Astrocyte (in vitro differentiated cells and primary cell): ENCODE measurements at regions not wholly inside any gene's neighbourhood (a gene's known extent, or its start where the extent isn't known, plus 50 kb on each side); places are given as distances from the start of the nearest gene placed in this dataset.

Experiments
- EZH2 ChIP-seq: IDR thresholded peaks from 2 replicates; pipeline ENCODE4 v1.6.1; 2012; ENCODE audit warnings: mild to moderate bottlenecking, low read length, inconsistent platforms; ENCODE audit not compliant: insufficient read depth
- TF ChIP-seq, protein P1 (sequence below): IDR thresholded peaks from 2 replicates; pipeline ENCODE4 v1.5.1; 2011; ENCODE audit warnings: low read depth, mild to moderate bottlenecking, inconsistent platforms, low read length, moderate library complexity; ENCODE audit not compliant: insufficient read depth

DNA sequence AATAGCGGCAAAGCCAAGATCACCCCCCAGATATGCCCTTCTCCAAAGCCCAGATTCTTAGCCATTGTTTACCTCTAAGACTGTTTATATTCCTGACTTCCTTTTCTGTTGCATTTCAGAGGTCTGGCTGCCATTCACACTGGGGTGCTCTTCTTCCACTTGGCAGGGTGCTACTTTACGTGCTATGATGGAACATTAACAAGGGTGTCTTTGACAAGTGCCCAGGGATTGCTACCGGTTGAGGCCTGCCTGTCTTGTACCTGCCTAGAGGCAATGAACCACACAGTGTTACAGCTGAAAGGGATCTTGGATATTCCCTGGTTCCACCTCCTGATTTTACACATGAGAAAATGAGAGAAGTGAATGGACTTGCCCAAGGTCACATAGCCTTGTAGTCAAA is 352.1 kb upstream of the KIF2A start:
- TF ChIP-seq, protein P1, sequence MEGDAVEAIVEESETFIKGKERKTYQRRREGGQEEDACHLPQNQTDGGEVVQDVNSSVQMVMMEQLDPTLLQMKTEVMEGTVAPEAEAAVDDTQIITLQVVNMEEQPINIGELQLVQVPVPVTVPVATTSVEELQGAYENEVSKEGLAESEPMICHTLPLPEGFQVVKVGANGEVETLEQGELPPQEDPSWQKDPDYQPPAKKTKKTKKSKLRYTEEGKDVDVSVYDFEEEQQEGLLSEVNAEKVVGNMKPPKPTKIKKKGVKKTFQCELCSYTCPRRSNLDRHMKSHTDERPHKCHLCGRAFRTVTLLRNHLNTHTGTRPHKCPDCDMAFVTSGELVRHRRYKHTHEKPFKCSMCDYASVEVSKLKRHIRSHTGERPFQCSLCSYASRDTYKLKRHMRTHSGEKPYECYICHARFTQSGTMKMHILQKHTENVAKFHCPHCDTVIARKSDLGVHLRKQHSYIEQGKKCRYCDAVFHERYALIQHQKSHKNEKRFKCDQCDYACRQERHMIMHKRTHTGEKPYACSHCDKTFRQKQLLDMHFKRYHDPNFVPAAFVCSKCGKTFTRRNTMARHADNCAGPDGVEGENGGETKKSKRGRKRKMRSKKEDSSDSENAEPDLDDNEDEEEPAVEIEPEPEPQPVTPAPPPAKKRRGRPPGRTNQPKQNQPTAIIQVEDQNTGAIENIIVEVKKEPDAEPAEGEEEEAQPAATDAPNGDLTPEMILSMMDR = no peak
- TF ChIP-seq EZH2 = no peak
